ENCODE measurements at regions not wholly inside any gene's neighbourhood (a gene's known extent, or its start where the extent isn't known, plus 50 kb on each side); places are given as distances from the start of the nearest gene placed in this dataset.

DNA sequence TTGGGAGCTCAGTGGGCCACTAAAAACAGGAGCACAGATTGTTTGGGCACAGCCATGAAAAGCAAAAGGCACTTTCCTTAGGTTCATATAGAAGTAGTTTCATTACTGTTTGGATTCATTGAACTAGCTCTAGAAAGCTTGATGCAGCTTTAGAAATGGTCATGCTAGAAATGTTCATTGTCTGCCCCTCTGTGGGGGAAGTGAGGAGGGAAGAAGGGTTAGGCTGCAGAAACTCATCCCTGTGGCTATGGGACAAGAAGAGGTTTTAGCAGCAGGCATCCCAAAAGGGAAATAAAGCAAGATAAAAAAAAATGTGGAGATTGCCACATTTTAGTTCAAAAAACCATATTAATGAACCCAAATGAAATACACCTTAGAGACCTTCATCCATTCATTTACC, 359.6 kb upstream of the PTBP2 start:
- TF ChIP-seq POLR2A (IDR thresholded peaks at IDR 0.05): no peak
- TF ChIP-seq, protein P1, sequence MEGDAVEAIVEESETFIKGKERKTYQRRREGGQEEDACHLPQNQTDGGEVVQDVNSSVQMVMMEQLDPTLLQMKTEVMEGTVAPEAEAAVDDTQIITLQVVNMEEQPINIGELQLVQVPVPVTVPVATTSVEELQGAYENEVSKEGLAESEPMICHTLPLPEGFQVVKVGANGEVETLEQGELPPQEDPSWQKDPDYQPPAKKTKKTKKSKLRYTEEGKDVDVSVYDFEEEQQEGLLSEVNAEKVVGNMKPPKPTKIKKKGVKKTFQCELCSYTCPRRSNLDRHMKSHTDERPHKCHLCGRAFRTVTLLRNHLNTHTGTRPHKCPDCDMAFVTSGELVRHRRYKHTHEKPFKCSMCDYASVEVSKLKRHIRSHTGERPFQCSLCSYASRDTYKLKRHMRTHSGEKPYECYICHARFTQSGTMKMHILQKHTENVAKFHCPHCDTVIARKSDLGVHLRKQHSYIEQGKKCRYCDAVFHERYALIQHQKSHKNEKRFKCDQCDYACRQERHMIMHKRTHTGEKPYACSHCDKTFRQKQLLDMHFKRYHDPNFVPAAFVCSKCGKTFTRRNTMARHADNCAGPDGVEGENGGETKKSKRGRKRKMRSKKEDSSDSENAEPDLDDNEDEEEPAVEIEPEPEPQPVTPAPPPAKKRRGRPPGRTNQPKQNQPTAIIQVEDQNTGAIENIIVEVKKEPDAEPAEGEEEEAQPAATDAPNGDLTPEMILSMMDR (IDR thresholded peaks at IDR 0.05): no peak
